HEK293 (cell line): ENCODE measurements at regions not wholly inside any gene's neighbourhood (a gene's known extent, or its start where the extent isn't known, plus 50 kb on each side); places are given as distances from the start of the nearest gene placed in this dataset.
A peak's percentile ranks its signal among the peaks of the same experiment; 100 is the strongest.

Source experiments
- ATF2 ChIP-seq: fragments of 450-650 bp; formaldehyde crosslinking; IDR thresholded peaks from 2 replicates; pipeline ENCODE4 v1.5.1; 2016; ENCODE audit warnings: missing biosample characterization, missing genetic modification characterization, low read depth
- INSM2 ChIP-seq: fragments of 450-650 bp; formaldehyde crosslinking; IDR thresholded peaks from 2 replicates; pipeline ENCODE4 v1.5.1; 2016; ENCODE audit warnings: missing biosample characterization, missing genetic modification characterization
- KLF9 ChIP-seq: fragments of 450-650 bp; formaldehyde crosslinking; IDR thresholded peaks from 2 replicates; pipeline ENCODE4 v1.5.1; 2016; ENCODE audit warnings: missing biosample characterization, missing genetic modification characterization, low read depth
- MZF1 ChIP-seq: fragments of 450-650 bp; formaldehyde crosslinking; IDR thresholded peaks from 2 replicates; pipeline ENCODE4 v1.5.1; 2017; ENCODE audit warnings: missing biosample characterization, missing genetic modification characterization, borderline replicate concordance
- PRDM1 ChIP-seq: fragments of 450-650 bp; formaldehyde crosslinking; IDR thresholded peaks from 2 replicates; pipeline ENCODE4; 2016; ENCODE audit warnings: missing biosample characterization, missing genetic modification characterization
- RBAK ChIP-seq: fragments of 450-650 bp; formaldehyde crosslinking; IDR thresholded peaks from 2 replicates; pipeline ENCODE4 v1.5.1; 2016; ENCODE audit warnings: missing biosample characterization, missing genetic modification characterization
- REST ChIP-seq: fragments of 450-650 bp; formaldehyde crosslinking; IDR thresholded peaks from 2 replicates; pipeline ENCODE4 v1.5.1; 2016; ENCODE audit warnings: missing biosample characterization, missing genetic modification characterization
- ZBTB10 ChIP-seq: fragments of 450-650 bp; formaldehyde crosslinking; IDR thresholded peaks from 2 replicates; pipeline ENCODE4 v1.5.1; 2016; ENCODE audit warnings: missing biosample characterization, missing genetic modification characterization
- ZBTB26 ChIP-seq: fragments of 450-650 bp; formaldehyde crosslinking; optimal IDR thresholded peaks from 2 replicates; pipeline ENCODE3; 2016; ENCODE audit warnings: missing biosample characterization, mild to moderate bottlenecking, missing genetic modification characterization
- ZIC2 ChIP-seq: fragments of 450-650 bp; formaldehyde crosslinking; IDR thresholded peaks from 2 replicates; pipeline ENCODE4 v1.5.1; 2016; ENCODE audit warnings: missing biosample characterization, missing genetic modification characterization
- ZNF112 ChIP-seq: fragments of 450-650 bp; formaldehyde crosslinking; IDR thresholded peaks from 2 replicates; pipeline ENCODE4 v1.5.0; 2017; ENCODE audit warnings: missing biosample characterization, missing genetic modification characterization
- ZNF274 ChIP-seq, 2 experiments: fragments of 200-500 bp in 1 of 2; fragments of 450-650 bp in 1 of 2; sonication (Bioruptor generic) in 1 of 2; formaldehyde crosslinking in 1 of 2; IDR thresholded peaks; 2 replicates each; pipeline versions ENCODE4 v1.5.1 to v1.6.1; 2014 to 2016; ENCODE audit warnings: borderline replicate concordance in 1 of 2, inconsistent platforms in 1 of 2, low read length in 1 of 2, missing biosample characterization in 1 of 2, missing genetic modification characterization in 1 of 2
- ZNF335 ChIP-seq: fragments of 450-650 bp; formaldehyde crosslinking; conservative IDR thresholded peaks from 2 replicates; pipeline ENCODE4 v1.5.1; 2016; ENCODE audit warnings: missing biosample characterization, missing genetic modification characterization
- ZNF394 ChIP-seq: fragments of 450-650 bp; formaldehyde crosslinking; IDR thresholded peaks from 2 replicates; pipeline ENCODE4 v1.5.1; 2016; ENCODE audit warnings: missing biosample characterization, missing genetic modification characterization, mild to moderate bottlenecking, moderate library complexity, borderline replicate concordance
- ZNF398 ChIP-seq: fragments of 450-650 bp; formaldehyde crosslinking; IDR thresholded peaks from 2 replicates; pipeline ENCODE4 v1.5.1; 2017; ENCODE audit warnings: missing biosample characterization, missing genetic modification characterization
- ZNF473 ChIP-seq: fragments of 450-650 bp; formaldehyde crosslinking; IDR thresholded peaks from 2 replicates; pipeline ENCODE4 v1.5.1; 2017; ENCODE audit warnings: missing biosample characterization, missing genetic modification characterization
- ZNF501 ChIP-seq: fragments of 450-650 bp; formaldehyde crosslinking; IDR thresholded peaks from 2 replicates; pipeline ENCODE4 v1.5.1; 2016; ENCODE audit warnings: missing biosample characterization, missing genetic modification characterization
- ZNF558 ChIP-seq: fragments of 450-650 bp; formaldehyde crosslinking; IDR thresholded peaks from 2 replicates; pipeline ENCODE4 v1.5.1; 2016; ENCODE audit warnings: missing biosample characterization, missing genetic modification characterization
- ZNF621 ChIP-seq: fragments of 450-650 bp; formaldehyde crosslinking; IDR thresholded peaks from 2 replicates; pipeline ENCODE4 v1.5.1; 2017; ENCODE audit warnings: missing biosample characterization, missing genetic modification characterization
- ZNF777 ChIP-seq: fragments of 450-650 bp; formaldehyde crosslinking; IDR thresholded peaks from 2 replicates; pipeline ENCODE4 v1.5.1; 2017; ENCODE audit warnings: missing biosample characterization, missing genetic modification characterization, borderline replicate concordance
- ZNF830 ChIP-seq: fragments of 450-650 bp; IDR thresholded peaks from 2 replicates; pipeline ENCODE4 v1.5.0; 2018; ENCODE audit warnings: missing biosample characterization, missing genetic modification characterization, low read depth, mild to moderate bottlenecking, moderate library complexity
- ZXDB ChIP-seq: fragments of 450-650 bp; formaldehyde crosslinking; IDR thresholded peaks from 2 replicates; pipeline ENCODE4 v1.5.1; 2016; ENCODE audit warnings: missing biosample characterization, missing genetic modification characterization
- TF ChIP-seq, protein P1 (sequence below): fragments of 450-650 bp; formaldehyde crosslinking; IDR thresholded peaks from 2 replicates; pipeline ENCODE4 v1.5.1; 2016; ENCODE audit warnings: missing biosample characterization, missing genetic modification characterization

- TF ChIP-seq ZNF398 (tag by site-specific recombination): peak; percentile 57
- TF ChIP-seq KLF9: no peak
- 0 out of 2 replicates have a peak, but pooled peaks have one; percentile 24 for TF ChIP-seq ZBTB10 (tag by site-specific recombination)
- TF ChIP-seq ZNF473: no peak
- TF ChIP-seq REST (tag by site-specific recombination): no peak
- TF ChIP-seq ZNF830 (tag by site-specific recombination): no peak
- no peak for TF ChIP-seq ZNF621 (tag by site-specific recombination)
- TF ChIP-seq ZNF501 (tag by site-specific recombination): peak; percentile 39; the same call in 1 of the 2 replicates
- TF ChIP-seq ZXDB (tag by site-specific recombination): 0 out of 2 replicates have a peak, but pooled peaks have one; percentile 27
- TF ChIP-seq ATF2 (tag by site-specific recombination): 0 out of 2 replicates have a peak, but pooled peaks have one; percentile 2
- no peak for TF ChIP-seq PRDM1 (tag by site-specific recombination)
- TF ChIP-seq, protein P1, sequence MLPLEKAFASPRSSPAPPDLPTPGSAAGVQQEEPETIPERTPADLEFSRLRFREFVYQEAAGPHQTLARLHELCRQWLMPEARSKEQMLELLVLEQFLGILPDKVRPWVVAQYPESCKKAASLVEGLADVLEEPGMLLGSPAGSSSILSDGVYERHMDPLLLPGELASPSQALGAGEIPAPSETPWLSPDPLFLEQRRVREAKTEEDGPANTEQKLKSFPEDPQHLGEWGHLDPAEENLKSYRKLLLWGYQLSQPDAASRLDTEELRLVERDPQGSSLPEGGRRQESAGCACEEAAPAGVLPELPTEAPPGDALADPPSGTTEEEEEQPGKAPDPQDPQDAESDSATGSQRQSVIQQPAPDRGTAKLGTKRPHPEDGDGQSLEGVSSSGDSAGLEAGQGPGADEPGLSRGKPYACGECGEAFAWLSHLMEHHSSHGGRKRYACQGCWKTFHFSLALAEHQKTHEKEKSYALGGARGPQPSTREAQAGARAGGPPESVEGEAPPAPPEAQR (tag by site-specific recombination): no peak
- no peak for TF ChIP-seq INSM2 (tag by site-specific recombination)
- TF ChIP-seq ZNF274 (IDR thresholded peaks at IDR 0.05; ENCODE audit: low read length): no peak
- no peak for TF ChIP-seq ZNF274 (tag by site-specific recombination; IDR thresholded peaks at IDR 0.05; ENCODE audit: borderline replicate concordance)
- TF ChIP-seq ZNF394 (tag by site-specific recombination): peak; percentile 41; the same call in 1 of the 2 replicates
- TF ChIP-seq ZNF558: no peak
- TF ChIP-seq ZNF777: no peak
- TF ChIP-seq ZIC2 (tag by site-specific recombination): peak; percentile 65
- peak; percentile 33; the same call in 1 of the 2 replicates for TF ChIP-seq MZF1
- TF ChIP-seq ZBTB26 (tag by site-specific recombination): peak; percentile 76
- TF ChIP-seq RBAK (tag by site-specific recombination): no peak
- peak; percentile 89 for TF ChIP-seq ZNF335 (tag by site-specific recombination)
- no peak for TF ChIP-seq ZNF112 (tag by site-specific recombination)
Measured at GRCh38 chr15:38072348-38073177, 138.1 kb downstream of the TMCO5A start (continued).
